HG02884 (cell line): ENCODE measurements at regions not wholly inside any gene's neighbourhood (a gene's known extent, or its start where the extent isn't known, plus 50 kb on each side); places are given as distances from the start of the nearest gene placed in this dataset.

ENCODE experiments used
- ATAC-seq: cut with Tn5 transposase; IDR thresholded peaks from one replicate; pipeline ENCODE4 v1.9.1; 2021; ENCODE audit warnings: mild to moderate bottlenecking, moderate library complexity; ENCODE audit not compliant: unreplicated experiment

- no peak for ATAC-seq
Observed at GRCh38 chr6:109315341-109316110, 66.7 kb downstream of the CD164 start.

GRCh38 chr6:109314313-109314712 lies 68.0 kb downstream of the CD164 start:
- ATAC-seq: no peak

- no peak for ATAC-seq
Observed at GRCh38 chr6:109313139-109313538, 69.1 kb downstream of the CD164 start.

GRCh38 chr6:109311471-109311870 lies 70.8 kb downstream of the CD164 start:
- no peak for ATAC-seq

- no peak for ATAC-seq
Observed at GRCh38 chr6:109309917-109310316, 72.3 kb downstream of the CD164 start.

GRCh38 chr6:109308018-109308492 lies 74.2 kb downstream of the CD164 start:
- ATAC-seq: no peak

GRCh38 chr6:109306733-109307132 lies 75.5 kb downstream of the CD164 start:
- ATAC-seq: no peak

GRCh38 chr6:109305028-109305427 lies 77.2 kb downstream of the CD164 start:
- ATAC-seq: no peak

- peak; percentile 62 for ATAC-seq
Observed at GRCh38 chr6:109304284-109305015, 77.8 kb downstream of the CD164 start.

- ATAC-seq: no peak
Observed at GRCh38 chr6:109303640-109304283, 78.5 kb downstream of the CD164 start.

- ATAC-seq: no peak
Observed at GRCh38 chr6:109303164-109303563, 79.1 kb downstream of the CD164 start.

- no peak for ATAC-seq
Observed at GRCh38 chr6:109302176-109302575, 80.1 kb downstream of the CD164 start.

GRCh38 chr6:109301418-109301817 lies 80.8 kb downstream of the CD164 start:
- no peak for ATAC-seq

GRCh38 chr6:109300874-109301273 lies 81.4 kb downstream of the CD164 start:
- no peak for ATAC-seq

- no peak for ATAC-seq
Observed at GRCh38 chr6:109299776-109300564, 82.3 kb downstream of the CD164 start.

GRCh38 chr6:109299265-109299607 lies 83.0 kb downstream of the CD164 start:
- no peak for ATAC-seq

GRCh38 chr6:109298605-109299264 lies 83.5 kb downstream of the CD164 start:
- no peak for ATAC-seq

- no peak for ATAC-seq
Observed at GRCh38 chr6:109297406-109298110, 84.7 kb downstream of the CD164 start.

- no peak for ATAC-seq
Observed at GRCh38 chr6:109296971-109297372, 85.3 kb downstream of the CD164 start.

GRCh38 chr6:109296452-109296851 lies 85.8 kb downstream of the CD164 start:
- no peak for ATAC-seq
